C4-2B (cell line): ENCODE measurements at regions not wholly inside any gene's neighbourhood (a gene's known extent, or its start where the extent isn't known, plus 50 kb on each side); places are given as distances from the start of the nearest gene placed in this dataset.
"Not testable (repeated sequence)": the region's sequence is repeated elsewhere in the genome, so short reads cannot be mapped to it uniquely, and the experiment has no call there.

Experiments
- H3K27ac ChIP-seq: fragments of 450-650 bp; 2 replicates; pipeline ENCODE4 v1.5.1; 2017
- CTCF ChIP-seq: fragments of 450-650 bp; conservative IDR thresholded peaks from 2 replicates; pipeline ENCODE4 v1.5.1; 2017; ENCODE audit warnings: mild to moderate bottlenecking
- ZFX ChIP-seq: fragments of 450-650 bp; IDR thresholded peaks from 2 replicates; pipeline ENCODE4 v1.6.1; 2017

GRCh38 chr3:87654184-87654583, 377.8 kb upstream of the POU1F1 start:
- no peak overlapping the region for H3K27ac ChIP-seq
- TF ChIP-seq ZFX: no peak
- TF ChIP-seq CTCF: no peak

GRCh38 chr3:87653138-87653537, 376.8 kb upstream of the POU1F1 start:
- not testable (repeated sequence) for H3K27ac ChIP-seq

GRCh38 chr3:87634426-87634825, 358.0 kb upstream of the POU1F1 start:
- no peak overlapping the region for H3K27ac ChIP-seq

GRCh38 chr3:87627316-87627715, 350.9 kb upstream of the POU1F1 start:
- no peak for TF ChIP-seq CTCF
- TF ChIP-seq ZFX: no peak
- H3K27ac ChIP-seq: no peak overlapping the region

More at GRCh38 chr3:87634426-87634825, 358.0 kb upstream of the POU1F1 start:
- TF ChIP-seq ZFX: no peak
- TF ChIP-seq CTCF: no peak

- H3K27ac ChIP-seq: no peak overlapping the region
- TF ChIP-seq ZFX (no peak), CTCF (no peak)
Observed at GRCh38 chr3:87626546-87626945, 350.2 kb upstream of the POU1F1 start.

- TF ChIP-seq ZFX (no peak), CTCF (no peak)
- no peak overlapping the region for H3K27ac ChIP-seq
Observed at GRCh38 chr3:87625876-87626275, 349.5 kb upstream of the POU1F1 start.

- no peak for TF ChIP-seq CTCF
- no peak for TF ChIP-seq ZFX
- H3K27ac ChIP-seq: no peak overlapping the region
Observed at GRCh38 chr3:87624860-87625259, 348.5 kb upstream of the POU1F1 start.

GRCh38 chr3:87621667-87622066, 345.3 kb upstream of the POU1F1 start:
- H3K27ac ChIP-seq: no peak overlapping the region
- no peak for TF ChIP-seq CTCF
